Hematopoietic multipotent progenitor cell treated with erythropoietin and hydrocortisone succinate and interleukin-3 and kit ligand, for 4 days (in vitro differentiated cells): ENCODE measurements at regions not wholly inside any gene's neighbourhood (a gene's known extent, or its start where the extent isn't known, plus 50 kb on each side); places are given as distances from the start of the nearest gene placed in this dataset.
"Not testable (repeated sequence)": the region's sequence is repeated elsewhere in the genome, so short reads cannot be mapped to it uniquely, and the experiment has no call there.

Experiments
- DNase-seq: peaks from one replicate; pipeline ENCODE4 v3.0.0-alpha.2; 2015

DNA sequence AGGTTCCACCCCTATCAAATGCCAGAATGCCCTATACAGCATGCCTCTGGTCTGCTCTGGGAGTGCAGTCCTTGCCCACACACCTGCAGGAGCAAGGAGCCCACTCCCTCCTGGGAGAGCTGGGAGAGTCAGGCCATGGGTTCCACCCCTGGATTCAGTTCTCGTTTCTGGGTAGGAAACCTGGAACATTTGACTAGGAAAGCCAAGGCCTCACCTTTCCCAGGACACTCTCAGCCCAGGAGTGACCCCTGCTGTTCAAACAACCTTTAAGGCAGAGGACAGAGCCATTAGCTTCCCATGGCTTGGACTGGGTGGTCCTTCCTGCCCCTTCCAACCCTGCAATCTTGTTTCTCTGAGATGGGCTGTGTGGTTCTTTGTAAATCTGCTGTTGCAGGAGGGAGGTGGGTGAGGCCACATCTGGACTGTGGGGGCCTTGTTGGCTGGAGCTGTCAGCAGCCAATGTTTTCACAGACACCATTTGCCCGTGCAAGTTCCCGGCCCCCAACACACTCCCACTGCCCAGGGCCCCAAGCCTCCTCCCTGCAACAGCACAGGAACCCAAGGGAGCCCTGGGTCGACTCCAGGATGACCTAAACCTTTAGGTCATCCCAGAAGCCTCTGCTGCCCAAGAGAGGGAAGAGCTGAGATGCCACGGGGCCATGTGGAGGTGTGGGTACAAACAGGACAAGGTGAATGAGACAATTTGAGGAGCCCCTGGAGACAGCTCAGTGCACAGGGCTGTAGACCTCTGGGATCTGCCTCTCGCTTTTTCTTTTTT lies 104.4 kb downstream of the PJA1 start:
- DNase-seq = no peak

DNA sequence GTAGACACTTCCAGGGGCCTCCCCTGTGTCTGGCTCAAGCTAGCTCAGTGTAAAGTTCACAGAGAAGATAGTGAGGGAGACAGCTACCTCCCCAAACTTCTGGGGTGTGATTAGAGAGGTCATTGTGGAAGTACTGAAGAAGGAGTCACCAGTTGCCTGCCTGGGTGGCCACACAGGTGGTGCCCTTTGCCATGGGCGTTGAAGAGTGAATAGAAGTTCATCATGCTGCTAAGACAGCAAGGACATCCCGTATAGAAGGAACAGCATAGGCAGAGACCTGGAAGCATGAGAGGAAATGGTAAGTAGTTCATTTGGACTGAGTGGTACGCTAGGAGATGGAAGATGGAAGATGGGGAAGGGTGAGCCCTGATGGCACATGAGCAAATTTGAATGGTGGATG lies 110.1 kb downstream of the PJA1 start:
- DNase-seq = no peak

DNA sequence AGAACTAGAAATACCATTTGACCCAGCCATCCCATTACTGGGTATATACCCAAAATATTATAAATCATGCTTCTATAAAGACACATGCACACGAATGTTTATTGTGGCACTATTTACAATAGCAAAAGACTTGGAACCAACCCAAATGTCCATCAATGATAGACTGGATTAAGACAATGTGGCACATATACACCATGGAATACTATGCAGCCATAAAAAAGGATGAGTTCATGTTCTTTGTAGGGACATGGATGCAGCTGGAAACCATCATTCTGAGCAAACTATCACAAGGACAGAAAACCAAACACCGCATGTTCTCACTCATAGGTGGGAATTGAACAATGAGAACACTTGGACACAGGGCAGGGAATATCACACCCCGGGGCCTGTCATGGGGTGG lies 110.8 kb downstream of the PJA1 start:
- DNase-seq = not testable (repeated sequence)

DNA sequence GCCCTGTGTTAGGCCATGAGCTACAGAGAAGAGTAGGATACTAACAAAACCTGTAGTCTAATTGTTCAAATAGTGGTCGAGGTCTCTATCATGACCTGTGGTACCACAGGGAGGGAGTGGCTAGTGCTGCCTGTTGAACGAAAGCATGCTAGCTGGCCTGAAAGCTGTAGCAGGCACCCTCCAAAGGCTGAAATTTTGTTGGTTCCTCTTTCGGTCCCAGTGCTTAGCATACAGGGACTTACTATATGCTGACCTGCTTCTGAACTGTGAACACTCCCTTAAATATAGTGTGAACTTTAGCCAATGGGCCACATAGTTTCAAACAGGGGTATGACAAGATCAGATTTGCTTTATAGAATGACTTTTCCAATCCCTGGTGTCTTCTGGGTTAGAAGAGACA lies 113.4 kb downstream of the PJA1 start:
- DNase-seq = no peak

DNA sequence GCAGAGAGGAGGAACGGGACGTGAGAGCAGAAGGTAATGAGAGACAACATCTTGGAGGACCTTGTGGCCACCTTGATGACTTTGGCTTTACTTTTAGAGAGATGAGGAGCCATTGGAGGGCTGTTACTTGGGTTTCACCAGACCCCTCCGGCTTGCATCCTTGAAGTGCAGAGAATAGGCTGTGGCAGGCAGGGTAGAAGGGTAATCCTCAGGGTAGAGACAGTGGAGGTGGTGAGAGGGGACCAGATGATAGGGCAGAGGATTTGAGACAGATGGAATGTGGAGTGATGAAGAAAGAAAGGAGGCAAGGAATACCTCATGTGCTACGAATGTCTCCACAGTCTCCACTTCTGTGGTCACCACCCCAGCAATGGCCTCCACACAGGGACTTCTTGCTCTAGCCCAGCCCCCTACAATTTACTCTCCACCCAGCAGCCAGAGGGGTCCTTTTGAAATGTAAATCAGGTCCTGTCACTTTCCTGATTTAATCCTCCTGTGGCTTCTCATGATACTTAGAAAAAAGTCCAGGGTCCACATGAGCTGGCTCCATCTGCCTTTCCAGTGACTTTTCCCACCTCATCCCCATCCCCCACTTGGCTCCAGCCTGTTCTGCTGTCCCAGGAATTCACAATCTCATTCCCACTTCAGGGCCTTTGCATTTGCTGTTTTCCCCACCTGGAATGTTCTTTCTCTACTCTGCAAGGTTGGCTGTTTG lies 115.0 kb downstream of the PJA1 start:
- DNase-seq = no peak

DNA sequence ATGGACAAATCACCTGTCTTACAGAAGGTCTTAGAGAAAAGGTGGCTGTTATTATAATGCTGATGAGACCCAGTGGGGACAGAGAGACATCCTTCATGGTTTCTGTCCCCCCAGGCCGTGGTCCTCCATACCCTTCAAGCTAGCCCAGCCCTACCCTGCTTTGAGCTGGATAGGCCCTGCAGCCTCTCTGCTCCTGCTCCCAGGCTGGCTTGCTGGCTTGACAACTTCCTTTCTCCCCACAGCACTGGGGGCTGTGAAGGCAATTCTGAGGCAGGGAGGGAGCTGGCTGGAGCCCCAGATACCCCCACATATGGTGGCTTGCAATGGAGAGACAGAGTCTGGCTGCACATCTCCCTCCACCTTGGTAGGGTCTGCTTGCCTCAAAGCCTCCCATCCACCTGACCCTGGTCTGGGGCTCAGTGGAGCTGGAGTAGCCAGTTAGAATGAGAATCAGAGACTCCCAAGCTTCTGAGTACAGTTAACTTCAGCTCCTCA lies 118.2 kb downstream of the PJA1 start:
- DNase-seq = no peak

DNA sequence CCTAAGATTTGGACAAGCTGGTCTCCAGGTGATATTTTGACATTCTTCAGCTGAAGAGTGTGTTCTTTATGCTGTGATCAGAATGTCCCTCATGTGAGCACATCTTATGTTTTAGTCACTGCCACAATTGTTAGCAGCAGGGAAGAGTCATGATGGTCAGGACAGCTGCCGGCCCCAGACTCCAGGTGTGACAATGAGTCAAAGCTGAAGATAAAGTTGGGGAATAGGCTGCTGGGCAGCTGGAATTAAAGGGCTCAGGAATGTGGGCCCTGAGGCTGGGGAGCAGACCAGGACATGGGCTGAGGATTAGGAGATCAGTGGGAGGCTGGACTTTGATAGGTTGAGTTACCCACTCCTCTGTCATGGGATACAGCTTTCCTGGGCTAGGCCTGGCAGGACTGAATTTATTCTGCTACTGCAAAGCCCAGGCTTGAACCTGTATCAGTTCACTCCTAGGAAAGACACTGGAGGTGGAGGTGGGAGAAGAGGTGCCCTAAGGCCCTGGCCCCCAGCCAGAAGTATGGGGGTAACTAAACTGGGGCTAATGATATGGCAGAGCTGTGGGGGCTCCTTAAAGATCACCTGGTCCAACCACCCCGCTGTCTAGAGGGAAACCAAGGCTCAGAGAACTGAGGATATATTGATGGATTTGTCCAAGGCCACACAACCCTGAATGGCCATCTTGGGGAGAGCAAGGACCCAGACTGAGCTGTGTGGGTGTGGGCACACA lies 119.5 kb downstream of the PJA1 start:
- DNase-seq = no peak

DNA sequence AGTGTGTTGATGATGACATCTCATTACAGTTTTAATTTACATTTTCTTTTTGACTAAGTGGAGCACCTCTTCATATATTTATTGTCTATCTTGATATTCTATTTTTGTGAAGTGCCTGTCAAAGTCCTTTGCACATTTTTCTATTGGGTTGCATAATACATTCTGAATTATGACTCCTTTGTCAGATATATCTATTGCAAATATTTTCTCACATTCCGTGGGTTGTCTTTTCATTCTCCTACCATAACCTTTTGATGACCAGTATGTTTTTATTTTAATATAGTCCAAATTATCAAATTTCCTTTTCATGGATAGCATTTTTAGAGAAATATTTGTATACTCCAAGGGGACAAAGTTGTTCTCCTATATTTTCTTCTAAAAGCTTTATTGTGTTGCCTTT lies 126.4 kb downstream of the PJA1 start:
- DNase-seq = no peak

DNA sequence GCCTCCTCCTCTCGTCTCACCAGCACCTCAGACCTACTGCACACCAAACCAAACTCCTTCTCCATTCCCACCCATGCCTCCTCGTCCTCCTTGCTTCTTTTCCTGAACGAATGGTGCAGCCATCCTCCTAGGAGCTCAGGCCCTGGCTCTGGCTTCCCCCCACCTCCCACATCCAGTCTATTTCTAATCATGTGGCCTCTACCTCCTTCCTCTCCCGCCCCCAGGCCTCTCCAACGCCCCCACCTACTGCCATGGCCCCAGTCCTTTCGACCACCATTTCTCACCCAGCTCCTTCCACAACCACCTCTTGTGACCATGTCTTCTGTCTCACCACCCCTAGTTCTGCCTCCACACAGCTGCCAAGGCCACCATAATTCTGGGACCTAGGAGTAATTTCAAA lies 127.1 kb downstream of the PJA1 start:
- DNase-seq = no peak

DNA sequence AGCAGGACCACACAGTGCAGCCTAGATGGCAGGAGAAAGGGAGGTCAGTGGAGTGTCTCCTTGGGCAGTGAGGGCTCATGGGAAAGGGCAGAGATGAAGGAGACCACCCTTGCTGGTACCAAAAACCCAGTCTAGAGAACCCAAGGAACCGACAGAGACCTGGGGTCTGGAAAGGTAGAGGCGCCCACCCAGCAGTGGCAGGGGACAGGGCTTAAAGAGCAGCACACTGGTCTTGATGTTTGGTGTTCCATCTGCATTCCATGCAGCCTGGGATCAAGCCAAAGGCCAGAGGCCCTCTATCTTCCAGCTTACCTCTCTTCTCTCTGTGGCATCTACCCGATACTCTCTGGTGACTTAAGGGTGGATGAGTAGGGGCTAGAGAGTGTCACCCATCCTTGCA lies 127.5 kb downstream of the PJA1 start:
- DNase-seq = no peak

DNA sequence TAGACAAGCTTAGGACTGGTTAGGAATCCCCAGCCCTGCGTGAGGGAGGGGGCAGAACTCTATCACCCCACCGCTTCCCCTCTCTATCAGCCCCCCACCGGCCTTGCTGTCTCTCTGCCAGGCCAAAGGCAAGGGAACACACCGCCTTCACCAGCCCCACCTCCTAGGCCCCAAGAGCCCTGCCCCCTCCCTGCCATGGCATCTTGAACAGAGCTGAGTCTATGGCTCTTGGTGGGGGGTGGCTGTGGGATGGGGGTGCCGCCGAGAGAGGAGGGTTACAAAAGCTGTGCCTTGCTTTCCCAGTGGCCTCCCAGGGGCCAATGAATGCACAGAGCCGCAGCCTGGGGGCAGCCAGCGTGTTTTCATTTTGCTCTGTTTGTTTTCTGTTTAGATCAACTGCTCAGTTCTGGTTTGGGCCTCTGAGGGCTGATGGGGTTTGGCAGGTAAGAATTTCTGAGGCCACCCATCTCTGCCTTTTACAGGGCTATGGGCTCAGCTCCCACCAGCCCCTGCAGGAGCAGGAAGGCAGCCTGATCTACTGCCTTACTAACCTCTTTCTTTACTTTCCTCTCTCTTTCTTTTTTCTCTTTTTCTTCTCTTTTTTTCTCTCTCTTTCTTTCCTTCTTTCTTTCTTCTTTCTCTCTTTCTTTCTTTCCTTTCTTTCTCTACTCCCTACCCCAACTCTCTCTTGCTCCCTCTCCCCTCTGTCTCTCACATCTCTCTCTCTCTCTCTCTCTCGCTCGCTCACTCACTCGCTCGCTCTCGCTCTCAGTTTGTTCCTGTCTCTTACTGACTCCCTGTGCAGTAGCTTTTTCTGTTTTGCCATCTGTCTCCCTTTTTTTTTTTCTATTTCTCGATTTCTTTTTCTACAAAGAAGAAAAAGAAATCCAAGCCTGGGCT lies 128.3 kb downstream of the PJA1 start:
- no peak for DNase-seq

DNA sequence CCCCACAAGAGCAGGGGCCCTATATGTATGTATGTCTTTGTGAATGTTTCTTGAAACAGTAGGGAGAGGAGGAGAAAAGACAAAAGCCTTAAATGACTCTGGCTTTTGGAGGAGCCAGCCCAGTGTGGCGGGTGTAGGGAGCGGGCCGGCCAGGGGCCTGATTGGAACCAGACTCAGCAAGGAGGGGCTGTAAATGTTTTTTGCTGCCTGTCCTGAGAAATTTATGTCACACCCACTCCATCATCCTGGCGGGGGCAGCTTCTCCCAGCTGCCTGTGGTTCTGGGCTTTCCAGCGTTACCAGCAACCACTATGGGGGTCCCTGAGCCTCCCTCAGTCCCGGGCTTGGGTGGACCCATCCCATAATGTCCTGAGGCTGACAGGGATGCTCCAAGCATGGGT lies 130.8 kb downstream of the PJA1 start:
- no peak for DNase-seq

DNA sequence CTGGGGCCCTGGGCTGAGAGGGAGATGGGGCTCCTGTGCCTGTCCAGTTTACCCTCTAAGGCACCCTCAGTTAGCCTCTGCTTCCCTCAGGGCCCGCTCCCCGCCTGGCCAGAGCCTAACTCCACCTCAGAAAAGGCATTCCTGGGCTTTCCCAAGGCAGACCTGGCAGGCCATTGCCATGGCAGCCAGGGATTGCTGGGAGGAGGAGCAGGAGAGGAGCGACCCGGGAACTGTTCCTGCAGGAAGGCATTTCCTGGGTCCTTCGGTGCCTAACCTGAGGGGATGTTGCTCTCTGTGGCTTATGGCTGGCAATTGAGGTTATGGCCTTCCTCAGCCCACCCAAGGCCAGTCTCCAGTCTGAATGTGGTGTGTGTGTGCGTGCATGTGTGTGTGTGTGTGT lies 131.3 kb downstream of the PJA1 start:
- no peak for DNase-seq

DNA sequence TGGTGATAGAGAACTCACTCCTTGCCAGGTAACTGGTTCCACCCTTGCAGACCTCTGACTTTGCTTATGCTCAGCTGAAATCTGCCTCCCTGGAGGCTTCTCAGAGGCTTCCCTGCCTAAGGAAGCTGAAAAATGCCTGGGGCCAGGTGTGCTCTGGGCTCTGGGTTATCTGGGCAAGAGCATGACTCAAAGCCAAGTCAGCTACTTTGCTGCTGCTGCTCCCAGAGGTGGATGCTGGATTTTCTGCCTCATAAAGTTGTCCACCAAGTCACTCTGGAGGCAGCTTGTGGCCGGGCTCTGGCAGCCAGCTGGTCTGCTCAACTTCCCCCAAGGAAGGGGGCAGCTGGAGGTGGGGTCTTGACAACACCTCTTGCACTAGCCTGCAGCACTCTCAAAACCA lies 132.7 kb downstream of the PJA1 start:
- DNase-seq = no peak

DNA sequence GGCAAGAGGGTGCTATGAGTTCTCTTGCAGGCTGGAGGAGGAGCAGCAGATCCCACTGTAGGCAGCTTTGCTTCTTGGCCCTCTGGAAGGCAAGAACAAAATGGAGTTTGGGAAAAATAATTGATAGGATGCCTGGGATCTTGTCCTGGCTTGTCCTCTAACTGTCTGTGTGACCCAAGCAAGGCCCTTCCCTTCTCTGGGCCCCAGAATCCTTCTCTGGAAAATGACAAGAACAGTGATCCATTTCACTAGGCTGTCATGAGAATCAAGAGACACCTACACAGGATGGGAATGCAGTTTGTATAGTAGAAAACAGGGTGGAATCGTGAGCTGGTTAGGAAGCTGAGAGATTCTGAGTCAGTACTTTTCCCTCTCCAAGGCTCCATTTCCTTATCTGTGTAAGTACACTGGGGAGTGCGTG lies 133.3 kb downstream of the PJA1 start:
- DNase-seq = no peak

DNA sequence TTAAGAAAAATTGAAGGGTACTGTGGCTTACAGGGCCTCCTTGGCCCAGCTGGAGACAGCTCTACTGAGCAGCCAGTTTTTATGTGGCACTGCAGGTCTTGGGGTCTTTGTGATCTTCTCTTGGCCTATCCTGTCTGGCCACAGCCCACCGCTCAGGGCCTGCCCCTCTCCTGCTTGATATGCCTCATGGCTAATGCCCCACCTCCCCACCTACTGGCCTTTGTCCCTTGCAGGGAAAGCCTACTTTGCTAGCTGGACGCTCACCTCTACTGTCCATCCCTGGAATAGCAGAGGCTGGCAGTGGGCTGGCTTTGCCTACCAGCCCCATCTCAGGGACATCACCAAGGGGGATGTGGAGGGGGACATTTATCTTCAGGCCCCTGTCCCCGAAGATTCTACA lies 134.1 kb downstream of the PJA1 start:
- DNase-seq = no peak

DNA sequence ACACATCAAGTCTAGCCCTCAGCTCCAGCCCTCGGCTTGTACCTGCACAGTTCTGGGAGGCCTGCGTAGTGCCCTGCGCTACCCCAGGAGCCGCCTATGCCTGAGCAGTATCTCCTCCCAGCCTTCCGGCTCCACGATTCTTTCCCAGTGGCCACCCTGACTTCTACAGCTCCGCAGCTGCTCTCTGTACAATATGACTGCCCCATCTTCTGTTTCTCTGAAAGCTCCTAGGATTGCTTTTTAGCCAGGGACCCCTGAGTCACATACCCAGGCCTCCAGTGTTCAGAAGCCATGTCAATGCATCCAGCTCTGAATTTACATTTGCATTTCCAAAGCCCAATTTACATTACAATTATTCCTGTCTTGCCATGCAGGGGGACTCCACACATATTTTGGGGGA lies 135.5 kb downstream of the PJA1 start:
- no peak for DNase-seq

DNA sequence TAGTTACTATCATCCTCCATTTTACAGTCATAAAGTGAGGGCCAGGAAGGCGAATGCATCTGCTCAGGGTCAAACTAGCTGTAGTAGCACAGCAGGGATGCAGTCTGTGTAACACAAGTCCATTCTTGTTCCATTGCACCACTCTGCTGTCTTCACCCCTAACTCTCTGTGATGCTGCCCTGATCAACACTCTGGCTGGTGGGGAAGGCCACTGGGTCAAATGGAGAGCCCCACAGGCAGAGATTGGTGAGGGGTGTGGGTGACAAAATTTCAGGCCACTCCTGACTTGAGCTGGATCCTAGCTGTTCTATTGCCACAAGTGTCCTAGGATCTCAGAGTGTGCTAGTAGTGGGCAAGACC lies 136.5 kb downstream of the PJA1 start:
- DNase-seq = no peak

DNA sequence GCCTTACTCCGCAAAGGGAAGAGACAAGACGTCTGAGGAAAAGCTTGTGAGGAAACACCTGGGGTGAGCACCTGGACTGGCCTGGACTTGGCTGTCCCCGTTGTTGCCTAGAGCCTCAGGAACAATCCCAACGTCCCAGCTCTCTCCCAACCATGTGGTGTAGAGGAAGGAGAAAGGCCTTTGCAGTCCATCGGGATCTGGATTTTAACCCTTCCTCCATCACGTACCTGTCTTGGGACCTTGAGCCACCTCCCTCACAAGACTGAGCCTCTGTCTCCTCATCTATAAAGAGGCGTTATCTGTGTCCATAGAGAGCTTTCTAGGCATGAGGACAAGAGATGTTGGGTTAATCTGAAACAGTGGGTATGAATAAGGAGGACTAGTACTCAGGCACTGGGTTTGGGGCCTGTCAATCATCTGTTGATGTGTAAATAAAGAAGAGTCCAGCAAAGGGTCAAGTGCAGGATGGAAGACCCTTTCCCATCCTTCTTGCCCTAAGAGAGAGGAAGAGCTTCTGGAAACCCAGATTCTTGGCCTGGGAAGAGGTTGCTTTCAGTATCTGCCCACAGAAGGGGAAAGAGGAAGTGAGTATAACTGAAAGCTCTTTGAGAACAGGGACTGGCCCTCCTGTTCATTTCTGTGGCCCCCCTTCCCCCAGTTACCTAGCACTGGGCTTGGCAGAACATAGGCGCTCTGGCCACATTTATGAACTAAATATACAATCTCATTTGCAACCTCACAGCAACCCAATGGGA lies 137.1 kb downstream of the PJA1 start:
- DNase-seq = peak; percentile 24

DNA sequence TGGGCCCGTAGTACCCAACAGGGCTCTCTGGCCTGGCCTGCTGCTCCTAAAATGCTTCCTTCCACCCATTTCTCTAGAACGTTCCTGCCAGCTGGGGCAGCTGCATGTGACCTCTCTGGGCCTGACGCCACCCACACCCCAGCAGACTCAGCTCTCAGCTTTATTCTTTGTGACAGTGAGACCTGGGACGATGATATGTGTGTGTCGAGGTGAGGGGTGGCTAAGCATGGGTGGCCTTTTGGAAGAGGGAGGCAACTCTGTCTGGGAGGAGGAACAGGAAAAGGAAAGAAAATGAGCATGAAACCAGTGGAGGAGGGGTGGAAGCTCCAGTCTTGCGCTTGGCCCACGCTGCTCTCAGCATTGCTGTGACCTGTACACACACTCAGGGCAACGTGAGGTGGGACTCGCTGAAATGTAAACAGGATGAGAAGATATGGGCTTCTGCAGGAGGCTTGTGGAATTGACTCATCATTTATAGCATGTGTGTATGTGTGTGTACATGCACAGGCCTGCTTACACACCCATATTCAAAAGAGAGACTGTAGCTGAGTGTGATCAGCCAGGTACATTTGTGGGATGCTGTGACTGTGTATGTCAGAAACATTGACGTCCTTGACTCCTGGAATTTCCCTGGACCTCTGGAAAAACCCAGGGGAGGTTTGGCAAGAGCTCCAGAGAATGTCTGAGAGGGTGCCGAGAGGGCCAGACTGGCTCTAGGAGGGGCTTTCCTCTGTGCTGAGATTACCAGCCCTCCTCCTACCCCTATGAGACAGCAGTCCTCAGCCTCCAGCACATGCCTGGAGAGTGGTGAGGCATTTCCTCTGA lies 137.9 kb downstream of the PJA1 start:
- DNase-seq = no peak

DNA sequence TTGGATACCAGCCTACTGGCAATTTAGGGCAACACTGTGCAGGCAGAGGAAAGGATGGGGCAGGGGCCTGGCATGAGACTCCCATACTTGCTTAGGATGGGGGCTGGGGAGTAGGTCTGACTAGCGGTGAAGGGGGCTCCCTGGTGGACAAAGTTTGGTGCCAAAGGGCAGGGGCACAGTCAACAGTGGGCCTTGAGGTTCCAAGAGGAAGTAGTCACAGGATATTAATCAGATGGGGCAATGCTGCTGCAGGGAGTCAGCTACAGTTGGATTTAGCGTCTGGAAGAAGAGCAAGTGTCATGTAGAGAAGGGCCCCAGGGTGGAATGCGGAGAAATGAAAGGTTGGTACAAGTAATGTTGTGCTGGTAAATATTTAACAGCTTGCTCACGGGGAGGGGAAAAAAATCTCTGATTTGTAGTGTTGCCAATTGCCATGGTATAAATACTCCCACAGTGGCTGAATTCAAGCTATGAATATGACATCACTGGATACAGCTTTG lies 139.4 kb downstream of the PJA1 start:
- DNase-seq = peak; percentile 3
